H9 (cell line): ENCODE measurements at regions not wholly inside any gene's neighbourhood (a gene's known extent, or its start where the extent isn't known, plus 50 kb on each side); places are given as distances from the start of the nearest gene placed in this dataset.

Experiments used
- DNase-seq: peaks from one replicate; pipeline ENCODE4 v3.0.0-alpha.2; 2017
- H2AFZ ChIP-seq: one replicate; pipeline ENCODE4 v1.6.1; 2013; ENCODE audit warnings: mild to moderate bottlenecking, low read length, control low read depth, moderate library complexity
- H2AK5ac ChIP-seq: 2 replicates; pipeline ENCODE4 v1.6.1; 2013; ENCODE audit warnings: low read length, control low read depth, mixed read lengths; ENCODE audit not compliant: insufficient read length
- H2BK120ac ChIP-seq: one replicate; pipeline ENCODE4 v1.6.1; 2013; ENCODE audit warnings: low read depth, mild to moderate bottlenecking, low read length, control low read depth, inconsistent platforms; ENCODE audit not compliant: poor library complexity, severe bottlenecking
- H2BK12ac ChIP-seq: 2 replicates; pipeline ENCODE4 v1.6.1; 2013; ENCODE audit warnings: low read length, control low read depth, mixed read lengths, low read depth; ENCODE audit not compliant: insufficient read length
- H2BK15ac ChIP-seq: 2 replicates; pipeline ENCODE4 v1.6.1; 2013; ENCODE audit warnings: low read depth, low read length, control low read depth
- H2BK20ac ChIP-seq: one replicate; pipeline ENCODE4 v1.6.1; 2013; ENCODE audit warnings: low read depth, mild to moderate bottlenecking, low read length, control low read depth, inconsistent platforms; ENCODE audit not compliant: poor library complexity, severe bottlenecking
- H2BK5ac ChIP-seq: 2 replicates; pipeline ENCODE4 v1.6.1; 2013; ENCODE audit warnings: low read length, control low read depth, mixed read lengths; ENCODE audit not compliant: insufficient read length
- H3K14ac ChIP-seq: 2 replicates; pipeline ENCODE4 v1.6.1; 2013; ENCODE audit warnings: low read length, control low read depth; ENCODE audit not compliant: insufficient read depth
- H3K18ac ChIP-seq: 2 replicates; pipeline ENCODE4 v1.6.1; 2013; ENCODE audit warnings: low read depth, mild to moderate bottlenecking, mixed read lengths, low read length, control low read depth; ENCODE audit not compliant: insufficient read length
- H3K23ac ChIP-seq: 2 replicates; pipeline ENCODE4 v1.6.1; 2013; ENCODE audit warnings: low read length, control low read depth, mixed read lengths, low read depth; ENCODE audit not compliant: insufficient read length
- H3K23me2 ChIP-seq: 2 replicates; pipeline ENCODE4 v1.6.1; 2013; ENCODE audit warnings: low read depth, mild to moderate bottlenecking, mixed read lengths, low read length, control low read depth; ENCODE audit not compliant: insufficient read length, poor library complexity, severe bottlenecking
- H3K27ac ChIP-seq: 2 replicates; pipeline ENCODE4 v1.5.1; 2013; ENCODE audit warnings: low read length, control low read depth, mixed read lengths, low read depth; ENCODE audit not compliant: insufficient read length
- H3K27me3 ChIP-seq: 2 replicates; pipeline ENCODE4 v1.6.1; 2013; ENCODE audit warnings: low read length, control low read depth, inconsistent platforms; ENCODE audit not compliant: insufficient read depth
- H3K4ac ChIP-seq: 2 replicates; pipeline ENCODE4 v1.6.1; 2013; ENCODE audit warnings: low read depth, mild to moderate bottlenecking, control low read depth, inconsistent platforms, low read length, moderate library complexity
- H3K4me1 ChIP-seq: 2 replicates; pipeline ENCODE4 v1.6.1; 2013; ENCODE audit warnings: low read length, control low read depth, inconsistent platforms; ENCODE audit not compliant: insufficient read depth
- H3K4me2 ChIP-seq: 2 replicates; pipeline ENCODE4 v1.6.1; 2013; ENCODE audit warnings: low read length, control low read depth, mixed read lengths; ENCODE audit not compliant: insufficient read length, insufficient read depth
- H3K56ac ChIP-seq: 2 replicates; pipeline ENCODE4 v1.6.1; 2013; ENCODE audit warnings: low read depth, mild to moderate bottlenecking, mixed read lengths, low read length, control low read depth; ENCODE audit not compliant: insufficient read length
- H3K79me1 ChIP-seq: 2 replicates; pipeline ENCODE4 v1.6.1; 2013; ENCODE audit warnings: low read depth, mild to moderate bottlenecking, moderate library complexity, low read length, control low read depth, inconsistent platforms; ENCODE audit not compliant: insufficient read depth, poor library complexity, severe bottlenecking
- H3K79me2 ChIP-seq: 2 replicates; pipeline ENCODE4 v1.6.1; 2013; ENCODE audit warnings: low read length, control low read depth, inconsistent platforms; ENCODE audit not compliant: insufficient read depth
- H3K9ac ChIP-seq: 2 replicates; pipeline ENCODE4 v1.6.1; 2013; ENCODE audit warnings: low read length, control low read depth, mixed read lengths; ENCODE audit not compliant: insufficient read length; ENCODE audit errors: extremely low read depth
- H3K9me3 ChIP-seq: one replicate; pipeline ENCODE4 v1.6.1; 2013; ENCODE audit warnings: low read depth, low read length, inconsistent platforms; ENCODE audit not compliant: control insufficient read depth
- H3T11ph ChIP-seq: one replicate; pipeline ENCODE4 v1.6.1; 2013; ENCODE audit warnings: mild to moderate bottlenecking, low read length, control low read depth, inconsistent platforms
- H4K20me1 ChIP-seq: one replicate; pipeline ENCODE4 v1.6.1; 2013; ENCODE audit not compliant: control insufficient read depth, insufficient read length, insufficient read depth
- H4K5ac ChIP-seq: 2 replicates; pipeline ENCODE4 v1.6.1; 2013; ENCODE audit warnings: low read depth, mild to moderate bottlenecking, mixed read lengths, low read length, control low read depth; ENCODE audit not compliant: insufficient read length
- H4K8ac ChIP-seq: replicated peaks from 2 replicates; pipeline ENCODE4 v1.6.1; 2013; ENCODE audit warnings: low read length, control low read depth, mixed read lengths, low read depth; ENCODE audit not compliant: insufficient read length
- H4K91ac ChIP-seq: 2 replicates; pipeline ENCODE4 v1.6.1; 2013; ENCODE audit warnings: low read depth, mild to moderate bottlenecking, moderate library complexity, mixed read lengths, low read length, control low read depth; ENCODE audit not compliant: insufficient read length
- H3K27ac Mint-ChIP-seq, 3 experiments: 2 replicates in 2 of 3; 3 replicates in 1 of 3; pipeline ENCODE4 v1.8.0; 2020 to 2021; ENCODE audit warnings: mixed read lengths in 3 of 3, mild to moderate bottlenecking in 1 of 3, moderate library complexity in 1 of 3
- H3K27me3 Mint-ChIP-seq: 2 replicates; pipeline ENCODE4 v1.8.0; 2021; ENCODE audit warnings: low read depth, mild to moderate bottlenecking, moderate library complexity, mixed read lengths
- H3K36me3 Mint-ChIP-seq, 3 experiments: 2 replicates in 2 of 3; 3 replicates in 1 of 3; pipeline ENCODE4 v1.8.0; 2020 to 2021; ENCODE audit warnings: low read depth in 3 of 3, mixed read lengths in 3 of 3; ENCODE audit not compliant: insufficient read depth in 1 of 3
- H3K4me1 Mint-ChIP-seq, 2 experiments: 2 replicates each; pipeline ENCODE4 v1.8.0; 2020; ENCODE audit warnings: mixed read lengths in 2 of 2
- H3K4me3 Mint-ChIP-seq, 2 experiments: 2 replicates in 1 of 2; 3 replicates in 1 of 2; pipeline ENCODE4 v1.8.0; 2020 to 2021; ENCODE audit warnings: mild to moderate bottlenecking in 2 of 2, mixed read lengths in 2 of 2, moderate library complexity in 1 of 2
- H3K9me3 Mint-ChIP-seq, 2 experiments: 2 replicates in 1 of 2; 3 replicates in 1 of 2; pipeline ENCODE4 v1.8.0; 2020; ENCODE audit warnings: mild to moderate bottlenecking in 2 of 2, mixed read lengths in 2 of 2, moderate library complexity in 1 of 2
- CTCF ChIP-seq: fragments of 200-600 bp; sonication (generic); conservative IDR thresholded peaks from 3 replicates; pipeline ENCODE4 v1.8.0; 2021; ENCODE audit warnings: antibody characterized with exemption, mild to moderate bottlenecking
- WGBS: extraction: QIAGEN DNeasy Blood & Tissue Kit; methylation state at CpG from one replicate; pipeline ENCODE4 v1.1.7; 2013; ENCODE audit warnings: missing lambda C conversion rate, low lambda C conversion rate, mixed read lengths; ENCODE audit not compliant: insufficient read length; ENCODE audit errors: extremely low coverage; 5-methylcytosine and 5-hydroxymethylcytosine counted together

- Histone ChIP-seq H3K27me3 (no peaks in the 10 kb centered on the region), H4K5ac (no peak overlapping the region), H3K79me1 (no peaks in the 10 kb centered on the region), H2AK5ac (no peak overlapping the region), H3K23ac (no peak overlapping the region), H2AFZ (no peak overlapping the region), H3K18ac (no peak overlapping the region), H4K8ac (no peak overlapping the region), H3K4ac (no peak overlapping the region), H2BK5ac (no peak overlapping the region), H4K91ac (no peak overlapping the region), H3K9me3 (no peaks in the 10 kb centered on the region), H2BK20ac (no peak overlapping the region), H4K20me1 (no peaks in the 10 kb centered on the region), H3K4me1 (peaks cover 14% of the 10 kb centered on the region), H2BK12ac (no peak overlapping the region), H3K27ac (no peak overlapping the region), H3K9ac (no peak overlapping the region), H3K79me2 (no peaks in the 10 kb centered on the region), H2BK15ac (no peak overlapping the region), H3K14ac (no peak overlapping the region), H3T11ph (no peak overlapping the region), H2BK120ac (no peak overlapping the region), H3K23me2 (no peaks in the 10 kb centered on the region), H3K56ac (no peak overlapping the region), H3K4me2 (peak overlapping the region; percentile 36)
- peak overlapping the region; percentile 72 to 96 (median 92) for H3K27ac Mint-ChIP-seq
- peaks cover 5 to 16% (median 14%) of the 10 kb centered on the region in 3 experiments for H3K36me3 Mint-ChIP-seq
- TF ChIP-seq CTCF: no peak
- H3K4me1 Mint-ChIP-seq: peaks cover 80 to 83% of the 10 kb centered on the region in 2 experiments
- no peak for DNase-seq
- WGBS: no CpG with 5 or more reads among the region's 1 CpG
- no peak overlapping the region; a peak in 1 of 5 replicates for H3K4me3 Mint-ChIP-seq
- no peaks in the 10 kb centered on the region for H3K27me3 Mint-ChIP-seq
- H3K9me3 Mint-ChIP-seq: peaks cover 5 to 14% of the 10 kb centered on the region in 2 experiments
These were observed 198.7 kb upstream of the PTBP2 start for GRCh38 chr1:96522927-96523326.
